Esophagus squamous epithelium (tissue), 5 donors: ENCODE measurements at regions not wholly inside any gene's neighbourhood (a gene's known extent, or its start where the extent isn't known, plus 50 kb on each side); places are given as distances from the start of the nearest gene placed in this dataset.

Source experiments
- DNase-seq: peaks from one replicate; lab custom pipeline; 2025; lab: John Stamatoyannopoulos, UW
- H3K27ac ChIP-seq, 4 donors: fragments of 200-600 bp; sonication (generic); one replicate each; pipeline ENCODE4 v1.5.1; 2016 to 2019; ENCODE audit warnings: mild to moderate bottlenecking in 1 of 4
- H3K27me3 ChIP-seq, 4 donors: fragments of 200-600 bp; sonication (generic); 1 replicate in 3 of 4; 2 replicates in 1 of 4; pipeline versions ENCODE4 v1.5.1 to v1.6.0; 2017 to 2021; ENCODE audit warnings: antibody characterized with exemption in 1 of 4
- H3K36me3 ChIP-seq, 3 donors: fragments of 200-600 bp; sonication (generic); one replicate each; pipeline ENCODE4 v1.5.1; 2016 to 2019
- H3K4me1 ChIP-seq, 3 donors: fragments of 200-600 bp; sonication (generic); one replicate each; pipeline ENCODE4 v1.5.1; 2017 to 2019
- H3K4me3 ChIP-seq, 4 donors: fragments of 200-600 bp; sonication (generic); 1 replicate in 3 of 4; 2 replicates in 1 of 4; pipeline ENCODE4 v1.5.1; 2016 to 2019; ENCODE audit warnings: mild to moderate bottlenecking in 2 of 4, moderate library complexity in 1 of 4
- H3K9me3 ChIP-seq, 3 donors: fragments of 200-600 bp; sonication (generic); one replicate each; pipeline ENCODE4 v1.5.1; 2016 to 2019
- CTCF ChIP-seq, 6 experiments: fragments of 450-650 bp in 4 of 6; fragments of 200-600 bp in 2 of 6; sonication (generic) in 2 of 6; IDR thresholded peaks; one replicate each; pipeline ENCODE4 v1.5.1; 2016 to 2019; ENCODE audit warnings: antibody characterized with exemption in 6 of 6, mild to moderate bottlenecking in 4 of 6, moderate library complexity in 4 of 6
- POLR2A ChIP-seq, 4 donors: fragments of 450-650 bp; IDR thresholded peaks; one replicate each; pipeline ENCODE4 v1.6.1; 2017; ENCODE audit warnings: antibody characterized with exemption in 4 of 4, mild to moderate bottlenecking in 4 of 4, moderate library complexity in 3 of 4
- WGBS, 2 donors: methylation state at CpG; one replicate each; pipeline ENCODE4 v1.1.5; 2018; 5-methylcytosine and 5-hydroxymethylcytosine counted together
- intact Hi-C: fragments of 100-400 bp; cut with DNase I; formaldehyde crosslinking; loops from one replicate; pipeline ENCODE4 v1.15.0; 2022
- donor health status: DM: yes; HTN: yes; CAD: no.

DNA sequence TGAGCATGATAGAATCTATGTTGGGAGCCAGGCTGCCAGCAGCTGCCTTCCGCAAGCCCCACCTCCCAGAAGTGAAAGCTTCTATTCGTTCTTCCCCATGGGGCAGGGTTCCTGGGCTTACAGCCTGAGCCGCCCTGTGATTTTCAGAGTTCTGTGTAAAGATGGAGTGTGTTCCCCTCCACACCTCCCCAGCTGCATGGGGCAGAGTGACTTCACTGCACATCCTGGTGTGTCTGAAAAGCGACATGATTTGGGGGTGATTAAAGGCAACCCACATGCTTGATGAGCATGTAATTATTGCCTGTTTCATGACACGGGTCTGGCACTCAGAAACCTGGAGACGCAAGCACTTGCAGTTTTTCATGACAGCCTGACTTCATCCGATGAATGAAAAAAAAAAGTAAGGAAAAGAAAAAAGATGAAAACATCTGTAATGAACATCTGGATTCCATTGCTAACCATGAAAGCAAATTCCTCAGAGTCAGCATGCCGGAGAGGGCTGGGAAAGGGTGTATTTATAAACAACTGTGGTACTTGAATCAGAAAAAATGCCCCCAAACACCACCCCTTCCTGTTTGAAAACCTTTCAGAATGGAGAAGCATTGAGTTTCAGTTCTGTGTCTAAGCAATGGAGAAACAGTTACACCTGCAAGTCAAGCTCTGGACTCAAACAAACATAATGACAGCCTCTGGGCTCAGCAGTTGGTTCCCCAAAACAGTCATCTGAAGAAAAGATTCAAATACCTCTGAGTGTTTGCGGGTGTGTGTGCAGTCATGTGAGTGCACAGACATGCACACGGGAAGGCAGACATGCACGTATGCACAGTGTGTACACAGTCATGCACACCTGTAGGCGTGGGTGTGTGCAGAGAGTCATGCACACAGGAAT, 266.0 kb downstream of the ENGASE start:
- intact Hi-C loops = no loop called here
- no peaks in the 10 kb centered on the region for H3K9me3 ChIP-seq
- TF ChIP-seq POLR2A (IDR thresholded peaks at IDR 0.05) = no peak
- TF ChIP-seq CTCF (IDR thresholded peaks at IDR 0.05) = no peak
- peaks cover 0 to 29% (median 0%) of the 10 kb centered on the region in 4 donors for H3K27me3 ChIP-seq
- H3K4me1 ChIP-seq = peaks cover 0 to 21% (median 7%) of the 10 kb centered on the region in 3 donors
- H3K27ac ChIP-seq = no peak overlapping the region
- 49 to 50% methylated on average over 11 to 12 of the region's 12 CpGs for WGBS, 2 donors
- DNase-seq = no peak
- H3K4me3 ChIP-seq = no peak overlapping the region
- no peaks in the 10 kb centered on the region for H3K36me3 ChIP-seq

DNA sequence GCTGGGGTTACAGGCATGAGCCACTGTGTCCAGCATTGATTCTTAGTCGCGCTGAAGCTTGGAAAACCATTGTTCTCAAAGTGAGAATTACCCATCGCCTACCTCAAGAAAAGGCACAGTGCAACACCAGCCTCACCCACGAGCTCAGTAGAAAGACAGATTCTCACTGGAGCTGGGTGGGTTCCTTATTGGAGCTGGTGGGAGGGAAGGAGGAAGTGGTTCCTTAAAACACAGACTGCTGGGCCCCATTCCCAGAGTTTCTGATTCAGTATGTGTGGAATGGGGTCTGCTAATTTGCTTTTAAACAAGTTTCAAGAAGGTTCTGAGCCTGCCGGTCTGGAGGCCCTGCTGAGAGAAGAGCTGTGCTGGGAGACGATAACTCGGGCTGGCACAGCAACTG, 264.7 kb downstream of the ENGASE start:
- 62 to 84% methylated on average over 6 to 7 of the region's 7 CpGs for WGBS, 2 donors
- no peaks in the 10 kb centered on the region for H3K9me3 ChIP-seq
- intact Hi-C loops = no loop called here
- H3K27ac ChIP-seq = peak overlapping the region in 1 of 4 donors; percentile 17
- peaks cover 0 to 41% (median 0%) of the 10 kb centered on the region in 4 donors for H3K27me3 ChIP-seq
- peaks cover 0 to 21% (median 7%) of the 10 kb centered on the region in 3 donors for H3K4me1 ChIP-seq
- TF ChIP-seq POLR2A (IDR thresholded peaks at IDR 0.05) = no peak
- no peak for TF ChIP-seq CTCF (IDR thresholded peaks at IDR 0.05)
- DNase-seq = no peak
- no peaks in the 10 kb centered on the region for H3K36me3 ChIP-seq
- no peak overlapping the region for H3K4me3 ChIP-seq

GRCh38 chr17:79338604-79339003, 264.0 kb downstream of the ENGASE start:
- intact Hi-C loops = no loop called here

GRCh38 chr17:79338152-79338551, 263.5 kb downstream of the ENGASE start:
- TF ChIP-seq CTCF (IDR thresholded peaks at IDR 0.05) (no peak), POLR2A (IDR thresholded peaks at IDR 0.05) (no peak)
- Histone ChIP-seq H3K4me3 (no peak overlapping the region), H3K9me3 (no peaks in the 10 kb centered on the region), H3K27me3 (peaks cover 0 to 49% (median 0%) of the 10 kb centered on the region in 4 donors), H3K4me1 (peaks cover 0 to 21% (median 7%) of the 10 kb centered on the region in 3 donors), H3K36me3 (no peaks in the 10 kb centered on the region), H3K27ac (no peak overlapping the region)
- no peak for DNase-seq
- WGBS, 2 donors = 50% methylated on average over 4 to 7 of the region's 7 CpGs
- intact Hi-C loops = no loop called here

More at GRCh38 chr17:79338604-79339003, 264.0 kb downstream of the ENGASE start:
- no peak for DNase-seq
- Histone ChIP-seq H3K4me3 (no peak overlapping the region), H3K36me3 (no peaks in the 10 kb centered on the region), H3K27me3 (peaks cover 0 to 44% (median 0%) of the 10 kb centered on the region in 4 donors), H3K27ac (no peak overlapping the region), H3K4me1 (peaks cover 0 to 21% (median 7%) of the 10 kb centered on the region in 3 donors), H3K9me3 (no peaks in the 10 kb centered on the region)
- 20 to 24% methylated on average over 4 of the region's 4 CpGs for WGBS, 2 donors
- no peak for TF ChIP-seq CTCF (IDR thresholded peaks at IDR 0.05)
- TF ChIP-seq POLR2A (IDR thresholded peaks at IDR 0.05) = no peak

DNA sequence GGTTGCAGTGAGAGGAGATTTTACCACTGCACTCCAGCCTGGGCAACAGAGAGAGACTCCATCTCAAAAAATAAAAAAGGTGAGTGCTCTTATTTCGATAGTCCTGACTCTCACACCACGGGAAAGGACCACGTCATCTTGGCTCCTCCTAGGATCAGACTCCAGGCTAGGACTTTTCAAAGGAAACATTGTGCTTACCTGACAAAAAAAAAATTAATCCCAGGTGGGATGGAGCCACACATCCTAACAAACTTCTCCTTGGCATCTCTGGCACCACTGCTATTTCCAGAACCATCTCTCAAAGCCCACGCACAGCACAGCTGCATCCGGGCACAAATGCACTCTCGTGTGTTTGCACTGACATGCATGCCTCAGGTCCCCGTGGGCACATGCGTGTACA, 262.4 kb downstream of the ENGASE start:
- WGBS, 2 donors = 60 to 74% methylated on average over 8 of the region's 8 CpGs
- H3K9me3 ChIP-seq = no peaks in the 10 kb centered on the region
- H3K27me3 ChIP-seq = peaks cover 0 to 54% (median 0%) of the 10 kb centered on the region in 4 donors
- no peak overlapping the region for H3K4me3 ChIP-seq
- DNase-seq = no peak
- peaks cover 0 to 21% (median 7%) of the 10 kb centered on the region in 3 donors for H3K4me1 ChIP-seq
- intact Hi-C loops = no loop called here
- H3K27ac ChIP-seq = no peak overlapping the region
- TF ChIP-seq CTCF (IDR thresholded peaks at IDR 0.05) (no peak), POLR2A (IDR thresholded peaks at IDR 0.05) (no peak)
- H3K36me3 ChIP-seq = no peaks in the 10 kb centered on the region
